Gastroesophageal sphincter (tissue), 3 donors: ENCODE measurements at regions not wholly inside any gene's neighbourhood (a gene's known extent, or its start where the extent isn't known, plus 50 kb on each side); places are given as distances from the start of the nearest gene placed in this dataset.

ENCODE experiments used
- CTCF ChIP-seq, 4 experiments: fragments of 200-600 bp in 2 of 4; fragments of 450-650 bp in 2 of 4; sonication (generic) in 1 of 4; IDR thresholded peaks; one replicate each; pipeline ENCODE4 v1.5.1; 2017 to 2019; ENCODE audit warnings: antibody characterized with exemption in 4 of 4, mild to moderate bottlenecking in 2 of 4, moderate library complexity in 2 of 4
- POLR2A ChIP-seq, 2 donors: fragments of 450-650 bp; IDR thresholded peaks; one replicate each; pipeline ENCODE4 v1.6.1; 2017; ENCODE audit warnings: antibody characterized with exemption in 2 of 2, mild to moderate bottlenecking in 2 of 2, moderate library complexity in 1 of 2

GRCh38 chr2:2859164-2859563 lies 518.5 kb downstream of the EIPR1 start:
- TF ChIP-seq CTCF (IDR thresholded peaks at IDR 0.05) (no peak), POLR2A (IDR thresholded peaks at IDR 0.05) (no peak)
